Osteocyte (in vitro differentiated cells): ENCODE measurements at regions not wholly inside any gene's neighbourhood (a gene's known extent, or its start where the extent isn't known, plus 50 kb on each side); places are given as distances from the start of the nearest gene placed in this dataset.

Experiments used
- DNase-seq: peaks from one replicate; pipeline ENCODE4 v3.0.0; 2021; ENCODE audit warnings: mixed read lengths; ENCODE audit not compliant: unreplicated experiment; ENCODE audit errors: extremely low spot score
- H3K27ac Mint-ChIP-seq: one replicate; pipeline ENCODE4 v1.8.0; 2021; ENCODE audit warnings: mild to moderate bottlenecking, mixed read lengths; ENCODE audit not compliant: unreplicated experiment
- H3K27me3 Mint-ChIP-seq: one replicate; pipeline ENCODE4 v1.8.0; 2021; ENCODE audit warnings: mixed read lengths; ENCODE audit not compliant: unreplicated experiment
- H3K36me3 Mint-ChIP-seq: one replicate; pipeline ENCODE4 v1.8.0; 2021; ENCODE audit warnings: mixed read lengths; ENCODE audit not compliant: unreplicated experiment
- H3K4me1 Mint-ChIP-seq: one replicate; pipeline ENCODE4 v1.8.0; 2021; ENCODE audit warnings: mixed read lengths; ENCODE audit not compliant: unreplicated experiment
- H3K4me3 Mint-ChIP-seq: one replicate; pipeline ENCODE4 v1.8.0; 2021; ENCODE audit warnings: mild to moderate bottlenecking, moderate library complexity, mixed read lengths; ENCODE audit not compliant: unreplicated experiment
- H3K9me3 Mint-ChIP-seq: one replicate; pipeline ENCODE4 v1.8.0; 2021; ENCODE audit warnings: mixed read lengths; ENCODE audit not compliant: unreplicated experiment
- CTCF ChIP-seq: fragments of 200-600 bp; sonication (generic); IDR thresholded peaks from 2 replicates; pipeline ENCODE4 v1.5.0; 2021; ENCODE audit warnings: antibody characterized with exemption, mild to moderate bottlenecking, moderate library complexity

- H3K36me3 Mint-ChIP-seq = no peaks in the 10 kb centered on the region
These were observed 210.3 kb upstream of the ONECUT1 start for GRCh38 chr15:53000409-53000808.

GRCh38 chr15:52997123-52997522 is 207.0 kb upstream of the ONECUT1 start:
- Mint-ChIP-seq H3K36me3 (no peaks in the 10 kb centered on the region), H3K27ac (no peak overlapping the region), H3K4me1 (no peaks in the 10 kb centered on the region), H3K27me3 (no peaks in the 10 kb centered on the region), H3K9me3 (peaks cover 11% of the 10 kb centered on the region), H3K4me3 (no peak overlapping the region)
- no peak for TF ChIP-seq CTCF
- no peak for DNase-seq

More at GRCh38 chr15:53000409-53000808, 210.3 kb upstream of the ONECUT1 start:
- H3K27ac Mint-ChIP-seq = no peak overlapping the region
- H3K9me3 Mint-ChIP-seq = no peaks in the 10 kb centered on the region
- no peaks in the 10 kb centered on the region for H3K4me1 Mint-ChIP-seq
- no peak for TF ChIP-seq CTCF
- H3K4me3 Mint-ChIP-seq = no peak overlapping the region
- DNase-seq = no peak
- H3K27me3 Mint-ChIP-seq = no peaks in the 10 kb centered on the region

GRCh38 chr15:52994290-52994689 is 204.2 kb upstream of the ONECUT1 start:
- Mint-ChIP-seq H3K27me3 (no peaks in the 10 kb centered on the region), H3K4me3 (no peak overlapping the region), H3K4me1 (no peaks in the 10 kb centered on the region), H3K27ac (no peak overlapping the region), H3K9me3 (peaks cover 13% of the 10 kb centered on the region), H3K36me3 (no peaks in the 10 kb centered on the region)
- TF ChIP-seq CTCF = no peak
- DNase-seq = no peak

GRCh38 chr15:52984507-52984906 is 194.4 kb upstream of the ONECUT1 start:
- no peak overlapping the region for H3K4me3 Mint-ChIP-seq
- no peak overlapping the region for H3K27ac Mint-ChIP-seq
- no peaks in the 10 kb centered on the region for H3K27me3 Mint-ChIP-seq
- no peak for TF ChIP-seq CTCF
- H3K36me3 Mint-ChIP-seq = no peaks in the 10 kb centered on the region
- no peaks in the 10 kb centered on the region for H3K9me3 Mint-ChIP-seq
- no peaks in the 10 kb centered on the region for H3K4me1 Mint-ChIP-seq
- DNase-seq = no peak

- Mint-ChIP-seq H3K4me3 (no peak overlapping the region), H3K9me3 (no peaks in the 10 kb centered on the region), H3K27ac (no peak overlapping the region), H3K4me1 (no peaks in the 10 kb centered on the region), H3K27me3 (no peaks in the 10 kb centered on the region), H3K36me3 (no peaks in the 10 kb centered on the region)
- no peak for DNase-seq
- TF ChIP-seq CTCF = no peak
These were observed 190.3 kb upstream of the ONECUT1 start for GRCh38 chr15:52980446-52980845.
